GM19023 (cell line): ENCODE measurements at regions not wholly inside any gene's neighbourhood (a gene's known extent, or its start where the extent isn't known, plus 50 kb on each side); places are given as distances from the start of the nearest gene placed in this dataset.
A peak's percentile ranks its signal among the peaks of the same experiment; 100 is the strongest.
"Not testable (repeated sequence)": the region's sequence is repeated elsewhere in the genome, so short reads cannot be mapped to it uniquely, and the experiment has no call there.

Experiments used
- ATAC-seq: cut with Tn5 transposase; IDR thresholded peaks from one replicate; pipeline ENCODE4 v1.9.1; 2021; ENCODE audit warnings: mild to moderate bottlenecking, moderate library complexity; ENCODE audit not compliant: unreplicated experiment

DNA sequence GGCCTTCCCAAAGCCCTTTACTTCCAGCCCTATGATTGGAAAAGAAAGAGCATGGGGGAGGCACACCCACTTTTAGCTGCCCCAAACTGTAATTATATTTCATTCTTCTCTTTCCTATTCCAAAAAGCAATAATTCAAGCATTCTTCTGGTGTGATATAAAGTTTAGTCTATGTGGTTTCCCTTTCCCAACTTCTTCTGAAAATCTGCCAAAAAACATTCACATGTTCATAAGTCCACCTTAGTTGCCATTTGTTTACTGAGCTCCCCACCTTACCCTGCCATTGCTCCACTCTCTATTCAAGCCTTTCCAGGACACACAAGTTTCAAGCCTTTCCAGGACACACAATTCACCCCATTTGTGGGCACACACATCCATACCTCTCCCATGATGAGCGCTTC, 111.6 kb upstream of the BMAL1 start:
- ATAC-seq = no peak

DNA sequence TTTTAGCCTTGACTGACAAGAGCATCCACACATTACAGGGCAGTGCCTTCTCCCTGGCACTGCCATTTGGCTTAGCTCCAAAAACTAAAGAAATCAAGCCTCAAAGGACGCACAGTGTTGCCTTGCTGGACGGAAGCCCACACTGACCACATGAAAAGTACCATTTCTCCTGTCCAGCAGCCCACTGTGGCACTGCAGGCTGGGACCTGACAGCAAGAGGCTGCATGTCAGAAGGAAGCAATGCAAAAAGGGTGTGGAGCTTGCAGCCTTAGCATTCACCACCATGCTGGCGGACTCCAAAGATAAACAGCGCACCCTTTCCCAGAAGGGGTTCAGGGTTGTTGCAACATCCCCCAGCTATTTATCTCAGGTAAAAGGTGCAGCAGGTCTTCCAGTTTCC, 109.3 kb upstream of the BMAL1 start:
- no peak for ATAC-seq

DNA sequence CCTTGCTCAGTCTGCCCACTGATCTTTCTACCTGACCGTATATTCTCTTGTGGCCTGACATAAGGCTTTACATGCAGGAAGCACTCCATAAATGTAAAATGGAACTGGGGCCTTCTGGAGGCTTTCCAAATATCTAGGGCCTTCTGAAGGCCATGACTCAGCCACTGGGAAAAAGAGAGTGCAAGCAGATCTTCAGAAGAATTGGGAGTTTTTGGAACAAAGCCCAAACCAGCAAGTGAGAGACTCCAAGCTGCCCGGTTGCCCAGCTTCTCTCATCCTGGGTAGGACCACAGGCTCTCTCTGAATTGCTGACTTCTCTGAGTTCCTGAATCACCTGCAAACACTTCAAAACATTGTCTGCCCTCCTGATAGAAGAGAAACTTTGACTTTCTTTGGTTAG, 107.9 kb upstream of the BMAL1 start:
- ATAC-seq = no peak

DNA sequence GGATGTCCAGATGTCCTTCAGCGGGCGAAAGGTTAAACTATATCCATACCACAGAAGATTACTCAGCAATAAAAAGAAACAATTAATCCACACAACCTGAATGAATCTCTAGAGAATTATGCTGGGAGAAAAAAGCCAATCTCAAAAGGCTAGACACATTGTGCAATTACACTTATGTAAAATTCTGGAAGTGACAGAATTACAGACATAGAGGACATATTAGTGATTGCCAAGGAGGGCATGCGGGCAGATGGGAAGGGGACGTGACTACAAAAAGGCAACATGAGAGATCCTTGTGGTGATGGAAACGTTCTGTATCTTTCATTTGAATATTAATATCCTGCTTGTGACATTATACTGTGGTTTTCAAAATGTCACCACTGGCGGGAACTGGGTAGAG, 103.5 kb upstream of the BMAL1 start:
- no peak for ATAC-seq

DNA sequence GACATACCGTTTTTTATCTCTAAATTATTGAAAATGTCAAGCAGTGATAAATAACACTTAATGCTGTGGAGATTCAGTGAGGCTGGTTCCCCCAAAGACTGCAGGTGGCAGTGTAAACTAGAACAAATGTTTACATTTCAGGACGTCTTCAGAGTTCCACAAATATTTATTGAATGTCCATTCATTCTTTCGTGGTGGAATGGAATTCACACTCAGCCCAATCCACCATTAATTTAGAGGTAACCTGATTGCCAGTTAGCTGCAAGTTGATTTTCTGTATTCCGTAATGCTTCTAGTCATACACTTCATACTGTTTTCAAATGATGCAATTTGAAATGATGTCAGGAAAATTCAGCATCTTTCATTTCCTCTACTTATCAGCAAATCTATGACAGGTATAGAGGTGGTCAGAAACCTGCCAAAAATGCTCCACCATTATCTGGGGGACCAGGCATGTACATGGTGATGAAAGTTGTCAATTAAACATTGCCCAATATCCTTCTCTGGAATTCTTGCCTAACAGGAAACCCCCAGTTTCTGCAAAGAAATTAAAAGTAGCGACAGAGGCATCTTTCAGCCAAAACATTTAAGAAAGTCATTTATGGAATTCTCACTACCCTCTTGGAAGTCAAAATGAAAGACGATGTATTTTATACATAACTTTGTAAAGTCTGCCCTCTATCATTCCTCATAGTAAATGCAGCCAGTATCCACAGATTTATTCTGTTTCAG, 94.3 kb upstream of the BMAL1 start:
- no peak for ATAC-seq

DNA sequence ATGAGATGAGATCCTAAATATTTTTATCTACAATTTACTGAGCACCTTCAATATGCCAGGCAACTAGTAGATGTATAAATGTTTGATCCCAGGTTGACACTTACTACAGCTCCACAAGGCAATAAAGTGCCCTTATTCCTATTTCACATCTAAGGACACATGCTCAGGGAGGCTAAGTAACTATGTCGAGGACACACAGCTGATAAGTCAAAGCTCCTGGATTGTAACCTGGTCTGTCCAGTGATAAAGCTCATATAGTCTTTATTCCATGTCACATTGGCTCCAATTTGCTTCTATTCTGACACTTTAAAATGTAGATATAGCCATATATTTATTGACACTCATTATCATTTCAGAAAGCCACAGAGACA, 93.8 kb upstream of the BMAL1 start:
- no peak for ATAC-seq

DNA sequence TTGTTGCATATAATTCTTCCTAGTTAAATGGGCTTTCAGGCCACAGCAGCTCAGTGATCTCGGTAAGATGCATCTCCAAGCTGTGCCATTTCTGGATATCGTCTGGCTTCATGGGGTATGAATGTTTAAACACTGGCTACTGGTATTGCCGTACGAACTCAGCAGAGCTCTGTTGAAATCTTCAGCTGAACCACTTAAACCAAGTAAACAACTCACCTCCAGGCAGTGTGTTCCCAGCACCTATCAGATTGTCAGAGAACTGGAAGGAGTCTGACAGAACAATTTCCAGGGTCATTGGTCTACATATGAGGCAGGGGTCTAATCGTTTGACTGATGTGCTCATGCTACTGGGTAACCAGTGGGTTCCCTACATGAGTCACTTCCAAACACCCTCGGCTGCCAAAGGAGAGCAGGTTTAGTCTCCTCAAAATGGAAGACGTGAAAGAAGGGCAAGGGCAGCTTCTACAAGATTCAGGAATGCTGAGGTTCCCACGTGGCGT, 93.2 kb upstream of the BMAL1 start:
- ATAC-seq = no peak

DNA sequence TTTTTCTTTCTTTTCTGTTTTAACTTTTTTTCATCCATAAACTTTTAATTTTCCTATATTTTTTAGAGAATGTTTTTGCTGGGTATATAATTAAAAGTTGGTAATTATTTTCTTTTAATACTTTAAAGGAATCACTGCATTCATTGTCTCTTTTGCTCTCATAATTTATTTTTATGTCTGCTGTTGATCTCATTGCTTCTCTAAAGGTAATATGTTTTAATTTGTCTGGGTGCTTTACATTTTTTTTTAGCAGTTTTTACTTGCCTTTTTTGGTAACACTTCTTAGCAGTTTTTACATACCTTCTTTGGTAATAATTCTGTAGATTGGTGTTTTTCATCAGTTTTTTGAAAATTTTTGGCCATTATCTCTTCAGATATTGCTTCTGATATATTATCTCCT, 89.4 kb upstream of the BMAL1 start:
- ATAC-seq = no peak

DNA sequence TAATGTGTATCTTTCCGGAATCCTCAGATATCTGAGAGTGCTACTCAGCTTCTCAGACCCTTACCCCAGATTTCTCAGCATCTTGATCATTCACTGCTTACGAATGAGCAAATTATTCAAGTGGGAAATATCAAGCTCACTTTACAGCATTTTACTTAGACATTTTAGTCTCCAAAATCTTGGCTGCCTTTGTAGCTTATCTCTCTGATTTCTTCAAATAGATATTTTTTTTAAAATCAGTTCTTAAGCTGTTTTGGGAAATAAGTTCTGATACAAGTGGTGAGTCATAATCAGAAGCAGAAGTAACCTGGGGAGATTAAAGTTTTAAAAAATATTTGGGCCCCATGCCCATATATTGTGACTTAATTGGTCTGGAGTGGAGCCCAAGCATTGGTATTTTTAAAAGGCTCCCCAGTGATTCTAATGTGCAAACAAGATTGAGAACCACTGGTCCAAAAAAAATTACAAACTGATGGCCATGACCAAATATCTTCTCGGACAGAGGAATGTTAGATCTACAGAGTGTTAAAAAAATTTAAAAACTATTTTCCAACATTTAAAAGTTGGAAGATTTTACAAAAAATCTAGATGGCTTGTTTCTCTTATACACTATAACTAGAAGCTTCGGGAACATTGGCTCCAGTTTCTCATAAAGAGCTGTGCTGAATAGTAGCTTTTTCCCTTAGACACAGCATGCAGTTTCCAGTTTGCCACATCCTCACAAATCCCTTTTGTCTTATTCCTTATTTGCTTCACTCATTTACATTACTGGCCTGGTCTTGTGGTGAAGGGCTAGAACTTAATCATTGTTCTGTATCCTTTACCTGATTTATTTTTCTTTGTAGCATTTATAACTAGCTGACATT, 87.8 kb upstream of the BMAL1 start:
- no peak for ATAC-seq

DNA sequence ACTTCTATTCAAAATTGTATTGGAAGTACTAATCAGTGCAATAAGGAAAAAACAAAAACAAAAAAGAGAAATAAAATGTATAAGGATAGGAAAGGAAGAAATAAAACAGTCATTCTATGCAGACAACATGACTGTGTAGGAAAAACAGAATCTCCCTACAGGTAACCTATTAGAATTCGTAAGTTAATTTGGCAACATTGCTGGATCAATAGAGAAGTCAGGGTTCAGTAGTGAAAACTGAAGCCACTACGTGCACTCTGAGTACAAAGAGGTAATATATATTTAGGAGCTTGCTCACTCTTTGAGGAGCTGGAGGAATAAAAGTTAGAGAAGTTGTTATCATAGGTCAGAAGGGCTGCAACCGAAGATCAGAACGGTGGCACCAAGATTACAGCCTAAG, 84.0 kb upstream of the BMAL1 start:
- no peak for ATAC-seq

DNA sequence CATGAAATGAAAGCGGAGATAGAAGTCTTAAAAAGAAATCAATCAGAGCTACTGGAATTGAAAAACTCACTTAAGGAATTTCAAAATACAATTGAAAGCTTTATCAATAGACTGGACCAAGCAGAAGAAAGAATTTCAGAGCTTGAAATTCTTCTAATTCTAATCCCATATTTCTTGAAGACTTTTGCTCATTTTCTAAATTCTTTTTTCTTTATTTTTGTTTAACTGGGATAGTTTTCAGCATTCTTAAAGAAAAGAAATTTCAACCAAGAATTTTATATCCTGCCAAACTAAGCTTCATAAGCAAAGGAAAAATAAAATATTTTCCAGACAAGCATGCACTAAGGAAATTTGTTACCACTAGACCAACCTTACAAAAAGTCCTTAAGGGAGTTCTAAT, 80.2 kb upstream of the BMAL1 start:
- ATAC-seq = not testable (repeated sequence)

DNA sequence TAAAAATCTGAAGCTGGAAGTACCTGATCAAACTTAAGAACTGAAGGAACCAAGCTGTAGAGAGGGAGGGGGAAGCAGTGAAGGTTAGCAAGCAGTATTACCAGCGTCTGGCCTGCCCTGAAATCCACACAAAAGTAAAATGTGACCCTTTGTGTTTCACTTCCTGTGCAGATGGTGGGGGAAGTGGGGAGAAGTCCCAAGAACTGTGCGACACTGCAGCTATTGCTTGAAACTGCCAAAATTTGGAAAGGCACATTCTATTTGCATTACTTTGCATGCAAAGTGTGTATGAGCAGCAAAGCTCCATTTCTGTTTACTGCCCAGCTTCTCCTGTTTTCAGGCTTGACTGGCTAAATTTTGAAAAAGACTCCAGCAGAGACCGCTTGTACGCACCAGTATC, 72.1 kb upstream of the BMAL1 start:
- peak; percentile 70 for ATAC-seq

DNA sequence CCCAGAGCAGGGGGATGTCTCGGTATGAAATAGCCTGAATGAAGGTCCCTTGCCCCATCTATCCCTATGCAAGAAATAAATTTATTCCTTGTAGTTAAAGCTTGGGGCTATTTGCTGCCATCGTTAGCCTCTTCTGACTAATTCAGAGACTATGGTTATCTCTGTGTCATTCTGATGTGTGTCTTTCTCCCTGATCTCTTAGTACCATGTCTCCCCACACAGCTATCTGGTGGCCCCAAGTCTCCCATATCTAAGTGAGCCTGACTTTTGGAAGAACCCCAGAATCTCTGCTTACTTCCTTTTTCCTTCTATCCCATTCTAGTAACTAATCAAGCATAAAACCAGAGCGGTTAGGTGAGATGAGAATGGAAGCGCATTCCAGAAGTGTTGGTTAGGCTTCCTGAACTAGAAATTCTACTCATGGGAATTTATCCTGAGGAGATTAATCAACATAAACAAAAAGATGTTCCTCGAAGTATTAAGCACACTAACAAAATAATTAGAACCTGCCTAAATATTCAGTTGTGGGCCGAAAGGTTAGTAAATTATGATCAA, 71.4 kb upstream of the BMAL1 start:
- ATAC-seq = no peak

DNA sequence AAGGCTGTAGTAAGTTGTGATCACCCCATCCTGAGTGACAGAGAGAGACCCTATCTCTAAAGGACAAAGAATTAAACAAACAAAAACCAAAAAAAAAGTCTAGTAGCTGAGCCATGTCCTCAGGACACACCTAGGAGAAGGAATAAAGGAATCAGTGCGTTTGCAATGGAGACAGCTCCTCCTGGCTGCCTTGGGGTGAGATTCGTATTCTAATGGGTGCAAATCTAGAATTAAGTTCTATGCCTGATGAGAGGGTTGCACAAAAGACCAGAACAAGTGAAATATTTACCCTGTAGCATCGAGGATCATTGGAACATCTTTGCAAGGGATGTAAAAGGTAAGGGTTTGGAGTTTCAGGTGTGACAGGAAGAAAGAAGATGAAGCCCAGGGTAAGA, 70.3 kb upstream of the BMAL1 start:
- no peak for ATAC-seq

DNA sequence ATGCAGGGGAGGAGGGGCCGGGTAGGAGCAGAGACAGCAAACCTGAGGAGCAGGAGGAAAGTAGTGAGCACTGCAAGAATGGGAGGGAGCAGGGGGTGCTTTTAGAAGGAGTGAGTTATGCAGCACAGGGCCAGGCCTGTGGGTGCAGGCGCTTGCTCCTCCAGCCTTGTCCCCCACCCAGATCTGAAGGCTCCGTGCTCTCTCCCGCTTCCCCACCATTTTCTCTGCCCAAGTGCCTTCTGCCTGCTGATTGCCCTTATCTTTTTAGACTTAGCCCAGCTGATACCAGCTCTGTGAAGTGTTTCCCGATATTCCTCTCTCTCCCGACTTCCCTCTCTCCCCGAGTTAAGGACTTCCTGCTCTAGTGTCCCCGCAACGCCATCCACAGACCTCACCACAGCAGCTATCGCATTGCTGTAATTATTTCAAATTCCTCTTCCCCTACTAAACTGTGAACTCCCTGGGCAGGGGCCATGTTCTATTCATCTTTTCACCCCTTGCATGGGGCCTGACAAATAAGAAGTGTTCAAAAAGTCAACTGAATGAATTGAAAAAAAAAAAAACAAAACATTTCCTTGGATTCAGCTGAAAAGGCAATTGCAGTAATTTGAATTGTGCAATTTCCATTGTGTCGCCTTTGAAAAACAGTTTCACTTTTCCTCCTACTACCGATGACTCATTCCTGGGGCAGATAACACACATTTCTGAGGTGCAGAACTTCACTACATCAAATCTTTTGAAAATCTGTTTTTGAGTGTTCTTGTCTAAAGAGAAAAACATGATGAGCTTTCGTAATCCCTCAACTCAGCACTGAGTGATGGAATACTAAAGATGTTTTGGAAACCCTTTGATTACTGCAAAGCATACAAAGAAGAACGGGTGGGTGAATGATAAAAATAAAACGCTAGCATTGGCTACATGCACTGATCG, 69.7 kb upstream of the BMAL1 start:
- ATAC-seq = no peak

DNA sequence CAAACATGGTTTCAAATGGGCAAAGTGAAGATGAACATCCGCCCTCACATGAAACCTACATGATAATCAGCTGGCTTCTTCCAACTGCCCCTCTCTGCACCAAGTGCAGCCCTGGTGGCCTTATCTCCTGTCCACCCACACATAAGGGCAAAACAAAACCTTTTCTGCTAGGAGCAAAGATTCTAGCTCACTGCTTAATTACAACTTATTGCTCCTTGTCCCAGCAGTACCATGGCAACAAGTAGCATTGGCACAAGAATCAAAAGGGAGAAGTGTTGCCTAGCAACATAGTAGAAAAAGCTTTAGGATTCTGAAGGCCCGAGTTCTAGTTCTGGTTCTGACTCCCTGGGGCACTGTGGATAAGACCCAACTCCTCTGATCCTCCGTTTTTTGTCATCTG, 68.7 kb upstream of the BMAL1 start:
- ATAC-seq = no peak

DNA sequence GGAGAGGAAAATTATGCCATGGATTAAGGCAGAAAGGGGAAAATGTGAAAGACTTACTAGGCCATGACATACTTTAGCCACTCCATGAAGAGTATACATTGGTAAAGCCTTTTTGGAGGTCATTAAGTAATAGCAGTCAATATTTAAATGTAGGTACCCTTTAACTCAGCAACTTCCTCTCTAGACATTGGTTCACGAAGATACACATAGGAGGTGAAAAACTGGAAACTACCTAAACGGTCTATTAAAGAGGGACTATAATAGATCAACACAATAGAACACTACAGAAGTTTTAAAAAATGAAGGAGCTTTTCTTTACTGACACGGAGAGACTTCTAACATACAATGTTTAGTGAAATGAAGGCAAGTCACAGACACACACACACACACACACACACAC, 68.2 kb upstream of the BMAL1 start:
- ATAC-seq = no peak

DNA sequence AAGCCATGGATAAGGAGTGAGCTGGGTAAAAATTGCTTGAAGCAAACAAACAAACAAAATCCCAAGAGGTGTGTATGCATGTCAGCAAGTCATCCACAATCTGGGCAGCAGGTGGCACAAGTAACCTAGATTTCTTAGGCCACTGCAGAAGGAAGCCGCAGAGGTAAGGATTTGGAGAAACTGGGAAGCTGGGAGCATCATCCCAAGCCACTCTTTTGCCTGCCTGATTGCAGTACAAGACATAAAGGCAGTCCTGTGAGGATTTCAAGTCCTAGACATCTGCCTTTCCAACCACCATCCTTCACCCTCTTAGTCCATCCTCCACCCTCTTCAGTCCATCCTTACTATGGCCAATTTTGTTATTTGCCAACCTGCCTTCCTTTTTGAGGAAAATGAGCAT, 67.2 kb upstream of the BMAL1 start:
- no peak for ATAC-seq

DNA sequence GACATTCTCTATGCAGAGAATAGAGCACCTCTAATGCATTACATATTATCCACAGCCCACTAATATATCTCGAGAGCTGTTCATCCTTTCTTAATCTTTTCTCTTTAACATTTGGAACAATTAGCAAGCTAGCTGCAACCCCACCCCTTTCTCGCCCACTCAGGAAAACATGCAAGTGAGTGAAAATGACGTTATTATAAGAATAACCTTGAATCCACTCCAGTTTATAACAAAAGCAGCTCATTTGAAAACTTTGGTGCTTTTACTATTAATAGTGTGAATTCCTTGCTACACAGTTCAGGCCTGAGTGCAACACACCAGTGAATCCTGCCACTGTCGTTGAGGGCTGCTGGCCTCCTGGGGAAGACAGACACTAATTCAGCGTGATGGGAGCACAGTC, 63.3 kb upstream of the BMAL1 start:
- ATAC-seq = no peak

DNA sequence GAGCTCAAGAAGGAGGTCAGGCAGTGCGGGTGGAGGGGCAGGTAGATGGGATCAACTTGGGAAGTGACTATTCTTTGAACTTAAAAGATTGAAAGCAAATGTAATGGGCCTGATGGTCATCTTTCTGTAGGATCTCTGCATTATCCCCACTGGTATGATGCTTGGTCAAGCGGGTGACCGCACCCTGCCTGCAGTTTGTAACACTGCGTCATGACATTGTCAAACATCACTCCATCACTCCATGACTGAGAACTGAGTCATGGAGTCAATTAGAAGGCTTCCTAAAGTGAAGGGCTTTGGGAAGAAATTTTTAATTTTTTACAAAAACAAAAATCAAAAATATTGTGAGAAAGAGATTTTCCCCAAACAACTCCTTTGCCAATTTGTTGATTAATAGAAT, 62.4 kb upstream of the BMAL1 start:
- ATAC-seq = no peak
